Activated gamma-delta T cell (primary cell): ENCODE measurements at regions not wholly inside any gene's neighbourhood (a gene's known extent, or its start where the extent isn't known, plus 50 kb on each side); places are given as distances from the start of the nearest gene placed in this dataset.
"Not testable (repeated sequence)": the region's sequence is repeated elsewhere in the genome, so short reads cannot be mapped to it uniquely, and the experiment has no call there.

ENCODE experiments used
- DNase-seq: peaks from one replicate; lab custom pipeline; 2025; lab: John Stamatoyannopoulos, UW

DNA sequence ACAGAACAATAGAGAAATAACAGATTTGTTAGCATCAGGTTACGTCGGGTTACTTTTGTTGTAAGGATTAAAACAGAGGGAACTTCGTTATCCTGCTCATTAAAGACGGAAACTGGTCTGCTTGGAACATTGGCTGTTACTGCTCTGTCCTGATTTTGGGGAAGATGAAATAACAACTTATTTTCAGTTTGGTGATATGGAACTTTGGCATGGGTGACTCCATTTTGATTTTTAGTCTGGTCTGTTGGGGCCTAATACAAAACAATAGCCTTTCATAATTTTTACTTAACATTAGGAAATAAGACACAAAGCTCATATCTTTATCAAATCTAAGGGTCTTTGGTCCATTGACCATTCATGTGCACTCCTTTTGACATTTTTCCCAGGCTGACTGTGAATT, 220.5 kb upstream of the DUSP10 start:
- no peak for DNase-seq

DNA sequence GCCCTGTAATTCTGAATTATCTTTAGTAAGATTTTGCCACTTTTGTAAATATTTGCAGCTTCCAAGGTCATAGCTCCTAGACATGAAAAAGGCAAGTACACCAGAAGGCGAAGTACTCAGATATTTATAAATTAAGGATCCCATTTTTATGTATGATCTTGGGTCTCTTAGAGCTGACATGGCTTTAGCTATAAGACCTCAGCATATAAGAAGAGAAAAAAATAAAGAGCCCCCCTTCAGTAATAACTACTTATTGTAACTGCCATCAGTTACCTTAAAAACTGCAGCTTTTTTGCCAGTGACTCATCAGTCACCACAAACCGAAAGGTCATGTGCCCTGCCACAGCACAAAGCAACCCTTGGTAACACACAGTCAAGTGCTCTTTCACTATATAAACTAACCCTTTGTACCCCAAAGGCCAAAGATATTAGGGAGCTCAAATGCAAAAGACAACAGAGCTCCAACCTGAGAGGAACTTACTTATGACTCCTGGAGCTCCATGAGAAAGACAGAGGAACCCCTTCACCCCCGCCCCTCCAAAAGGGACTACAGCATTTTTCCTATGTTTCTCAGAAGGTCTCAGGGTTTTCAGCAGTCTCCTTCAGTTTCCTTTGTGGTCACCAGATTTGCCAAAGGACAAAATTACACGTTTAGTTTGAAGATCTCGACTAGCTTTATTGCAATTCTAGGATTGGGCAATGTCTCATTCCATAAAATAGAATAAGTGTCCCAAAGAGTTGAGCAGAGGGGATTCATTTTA, 219.8 kb upstream of the DUSP10 start:
- no peak for DNase-seq

DNA sequence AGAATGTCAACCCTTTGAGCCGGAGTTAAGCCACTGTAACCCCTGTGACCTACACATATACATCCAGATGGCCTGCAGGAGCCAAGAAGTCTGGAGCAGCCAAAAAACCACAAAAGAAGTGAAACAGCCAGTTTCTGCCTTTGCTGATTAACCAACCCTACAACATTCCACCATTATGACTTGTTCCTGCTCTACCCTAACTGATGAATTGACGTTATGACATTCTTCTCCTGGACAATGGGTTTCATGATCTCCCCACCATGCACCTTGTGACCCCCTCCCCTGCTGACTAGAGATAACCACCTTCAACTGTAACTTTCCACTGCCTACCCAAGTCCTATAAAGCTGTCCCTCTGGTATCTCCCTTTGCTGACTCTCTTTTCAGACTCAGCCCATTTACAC, 216.3 kb upstream of the DUSP10 start:
- not testable (repeated sequence) for DNase-seq

DNA sequence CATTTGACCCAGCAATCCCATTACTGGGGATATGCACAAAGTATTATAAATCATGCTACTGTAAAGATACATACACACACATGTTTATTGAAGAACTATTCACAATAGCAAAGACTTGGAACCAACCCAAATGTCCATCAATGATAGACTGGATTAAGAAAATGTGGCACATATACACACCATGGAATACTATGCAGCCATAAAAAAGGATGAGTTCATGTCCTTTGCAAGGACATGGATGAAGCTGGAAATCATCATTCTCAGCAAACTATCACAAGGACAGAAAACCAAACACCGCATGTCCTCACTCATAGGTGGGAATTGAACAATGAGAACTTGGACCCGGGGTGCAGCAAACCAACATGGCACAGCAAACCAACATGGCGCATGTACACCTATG, 215.5 kb upstream of the DUSP10 start:
- DNase-seq = not testable (repeated sequence)

DNA sequence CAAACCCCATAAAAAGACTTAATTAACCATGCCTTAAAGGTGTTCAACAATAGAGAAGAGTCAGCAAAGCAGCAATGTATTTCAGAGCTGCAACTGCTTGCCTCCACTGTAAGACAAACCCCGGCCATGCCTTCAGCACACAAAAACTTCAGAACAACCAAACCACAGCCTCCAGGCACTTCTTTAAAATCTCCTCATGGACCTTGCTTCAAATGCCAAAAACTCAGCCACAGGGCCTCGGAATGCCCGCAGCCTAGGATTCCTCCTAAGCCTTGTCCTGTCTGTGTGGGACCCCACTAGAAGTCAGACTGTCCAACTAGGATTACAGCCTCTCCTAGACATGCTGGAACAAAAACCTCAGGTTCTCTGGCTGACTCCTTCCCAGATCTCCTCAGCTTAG, 208.1 kb upstream of the DUSP10 start:
- DNase-seq = no peak

DNA sequence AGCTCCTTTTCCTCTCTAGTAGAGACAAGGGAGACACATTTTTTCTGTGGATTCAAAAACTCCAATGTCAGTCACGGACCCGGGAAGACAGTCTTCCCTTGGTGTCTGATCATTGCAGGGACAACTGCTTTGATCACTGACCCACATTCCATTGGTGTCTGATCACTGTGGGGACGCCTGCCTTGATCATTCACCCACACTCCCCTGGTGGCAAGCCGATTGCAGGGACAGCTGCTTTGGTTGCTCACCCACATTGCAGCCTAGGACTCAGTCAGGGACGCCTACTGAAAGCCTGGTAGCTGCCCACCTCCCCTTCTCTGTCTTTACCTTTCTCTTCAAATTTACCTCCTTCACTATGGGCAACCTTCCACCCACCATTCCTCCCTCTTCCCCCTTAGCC, 206.6 kb upstream of the DUSP10 start:
- no peak for DNase-seq

DNA sequence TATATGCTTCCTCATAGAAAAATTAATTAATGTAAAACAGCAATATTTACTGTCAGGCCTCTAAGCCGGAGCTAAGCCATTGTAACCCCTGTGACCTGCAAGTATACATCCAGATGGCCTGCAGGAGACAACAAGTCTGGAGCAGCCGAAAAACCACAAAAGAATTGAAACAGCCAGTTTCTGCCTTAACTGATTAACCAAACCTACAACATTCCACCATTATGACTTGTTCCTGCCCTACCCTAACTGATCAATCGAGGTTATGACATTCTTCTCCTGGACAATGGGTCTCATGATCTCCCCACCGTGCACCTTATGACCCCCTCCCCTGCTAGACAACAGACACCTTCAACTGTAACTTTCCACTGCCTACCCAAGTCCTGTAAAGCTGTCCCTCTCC, 205.8 kb upstream of the DUSP10 start:
- DNase-seq = no peak

DNA sequence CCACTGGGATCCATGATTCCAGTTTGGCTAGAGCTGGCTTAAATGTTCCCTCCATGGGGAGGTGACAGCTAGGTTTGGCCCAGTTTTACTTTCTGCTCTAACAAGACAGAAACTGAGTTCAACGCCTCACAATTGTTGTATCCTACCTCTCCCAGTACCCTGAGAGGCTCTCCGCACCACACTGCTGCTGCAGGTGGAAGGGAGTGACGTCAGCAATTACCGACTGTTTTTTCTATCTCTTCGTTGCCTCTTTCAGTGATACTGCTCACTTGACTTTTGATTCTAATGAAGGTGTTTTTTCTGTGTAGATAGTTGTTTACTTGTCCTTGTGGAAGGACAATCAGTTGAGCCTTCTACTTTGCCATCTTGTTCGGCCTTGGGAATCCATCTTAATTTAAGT, 204.9 kb upstream of the DUSP10 start:
- DNase-seq = no peak

DNA sequence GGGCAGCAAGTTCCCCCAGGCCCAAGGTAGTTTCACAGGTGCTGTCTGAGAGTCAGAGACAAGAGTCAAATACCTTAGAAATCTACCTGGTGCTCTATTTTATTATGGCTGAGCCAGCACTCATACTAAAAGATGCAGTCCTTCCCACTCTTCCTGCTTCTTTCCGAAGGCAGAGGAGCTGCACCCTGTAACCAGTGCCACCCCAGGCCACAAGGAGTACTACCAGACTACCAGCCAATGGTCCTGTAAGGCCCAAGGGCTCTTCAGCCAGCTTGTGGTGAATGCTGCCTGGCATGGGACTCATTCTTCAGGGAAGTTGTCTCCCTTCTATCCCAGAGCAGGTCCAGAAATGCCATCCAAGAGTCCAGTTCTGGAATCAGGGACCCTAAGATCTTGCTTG, 203.8 kb upstream of the DUSP10 start:
- DNase-seq = no peak

DNA sequence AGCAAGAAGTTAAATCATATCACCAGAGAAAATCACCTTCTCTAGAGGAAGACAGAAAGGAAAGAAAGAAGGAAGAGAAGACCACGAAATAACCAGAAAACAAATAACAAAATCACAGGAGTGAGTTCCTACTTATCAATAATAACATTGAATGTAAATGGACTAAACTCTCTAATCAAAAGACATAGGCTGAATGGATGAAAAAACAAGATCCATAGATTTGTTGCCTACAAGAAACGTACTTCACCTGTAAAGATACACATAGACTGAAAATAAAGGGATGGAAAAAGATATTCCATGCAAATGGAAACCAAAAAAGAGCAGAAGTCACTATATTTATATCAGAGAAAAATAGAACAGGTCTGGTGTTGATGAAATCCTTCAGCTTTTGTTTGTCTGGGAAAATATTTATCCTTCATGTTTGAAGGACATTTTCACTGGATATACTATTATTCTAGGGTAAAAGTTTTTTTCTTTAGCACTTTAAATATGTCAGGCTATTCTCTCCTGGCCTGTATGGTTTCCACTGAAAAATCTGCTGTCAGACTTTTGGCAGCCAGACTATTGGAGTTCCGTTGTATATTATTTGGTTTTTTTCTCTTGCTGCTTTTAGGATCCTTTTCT, 202.5 kb upstream of the DUSP10 start:
- DNase-seq = no peak

DNA sequence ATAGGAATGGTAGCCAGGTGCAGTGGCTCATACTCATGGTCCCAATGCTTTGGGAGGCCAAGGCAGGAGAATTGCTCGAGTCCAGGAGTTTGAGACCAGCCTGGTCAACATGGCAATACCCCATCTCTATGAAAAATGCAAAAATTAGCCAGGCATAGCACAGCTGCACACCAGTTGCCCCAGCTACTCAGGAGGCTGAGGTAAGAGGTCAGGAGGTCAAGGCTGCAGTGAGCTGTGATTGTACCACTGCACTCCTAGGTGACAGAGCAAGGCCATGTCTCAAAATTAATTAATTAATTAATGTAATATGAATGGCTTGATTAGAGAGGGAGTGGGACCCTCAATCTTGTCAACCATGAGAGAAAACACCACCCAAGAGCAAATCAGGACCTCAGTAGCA, 198.7 kb upstream of the DUSP10 start:
- no peak for DNase-seq

DNA sequence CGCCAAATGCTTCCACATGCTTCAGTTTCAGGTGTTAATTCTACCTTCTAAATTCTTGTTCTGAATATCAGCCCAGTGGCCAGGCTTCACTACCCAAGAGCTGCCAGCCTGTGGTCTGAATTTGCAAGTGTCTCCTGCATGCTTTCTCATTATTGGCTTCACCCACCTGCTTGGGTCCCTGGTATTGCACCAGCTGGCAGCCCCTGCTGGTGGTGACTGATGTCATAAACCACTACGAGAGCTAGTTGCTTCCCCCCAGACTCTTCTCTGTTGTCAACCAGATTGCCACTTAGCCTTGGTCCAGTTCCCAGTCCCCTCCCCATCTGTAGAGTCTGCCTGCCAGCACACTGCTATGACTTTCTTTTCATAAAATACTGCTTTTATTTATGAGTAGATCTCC, 197.7 kb upstream of the DUSP10 start:
- DNase-seq = no peak

DNA sequence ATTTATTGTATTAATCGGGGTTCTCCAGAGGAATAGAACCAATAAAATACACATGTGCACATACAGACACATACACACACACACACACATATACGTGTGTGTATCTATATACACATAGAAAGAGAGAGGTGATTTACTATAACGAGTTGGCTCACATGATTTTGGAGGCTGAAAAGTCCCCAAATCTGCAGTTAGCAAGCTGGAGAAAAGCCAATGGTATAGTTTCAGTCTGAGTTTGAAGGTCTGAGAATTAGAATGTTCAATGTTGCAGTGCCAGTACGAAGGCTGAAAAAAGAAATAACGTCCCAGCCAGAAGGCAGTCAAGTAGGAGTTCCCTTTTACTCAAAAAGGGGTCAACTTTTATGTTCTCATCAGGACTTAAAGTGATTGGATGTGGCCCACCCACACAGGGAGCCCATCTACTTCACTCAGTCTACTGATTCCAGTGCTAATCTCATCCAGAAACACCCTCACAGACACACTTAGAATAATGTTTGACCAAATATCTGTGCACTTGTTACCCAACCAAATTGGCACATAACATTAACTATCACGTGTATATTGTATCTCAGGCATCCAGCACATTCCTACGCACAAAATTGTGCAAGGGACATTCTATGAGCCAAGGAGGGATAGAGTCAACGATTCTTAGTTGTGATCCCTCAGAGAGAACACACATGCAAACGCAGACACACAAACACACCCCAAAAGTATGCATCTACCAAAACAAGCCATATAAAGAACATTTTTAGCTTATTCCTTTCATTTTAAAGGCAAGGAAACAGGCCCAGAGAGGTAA, 195.5 kb upstream of the DUSP10 start:
- no peak for DNase-seq

DNA sequence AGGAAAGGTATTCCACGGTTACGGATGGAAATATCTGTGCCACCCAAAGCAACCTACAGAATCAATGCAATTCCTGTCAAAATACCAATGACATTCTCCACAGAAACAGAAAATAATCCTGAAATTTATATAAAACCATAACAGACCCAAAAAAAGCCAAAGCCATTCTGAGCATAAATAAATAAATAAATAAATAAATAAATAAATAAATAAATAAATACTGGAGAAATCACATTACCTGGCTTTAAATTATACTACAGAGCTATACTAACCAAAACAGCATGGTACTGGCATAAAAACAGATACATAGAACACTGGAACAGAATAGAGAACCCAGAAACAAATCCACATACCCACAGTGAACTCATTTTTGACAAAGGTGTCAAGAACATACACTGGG, 191.9 kb upstream of the DUSP10 start:
- DNase-seq = no peak

DNA sequence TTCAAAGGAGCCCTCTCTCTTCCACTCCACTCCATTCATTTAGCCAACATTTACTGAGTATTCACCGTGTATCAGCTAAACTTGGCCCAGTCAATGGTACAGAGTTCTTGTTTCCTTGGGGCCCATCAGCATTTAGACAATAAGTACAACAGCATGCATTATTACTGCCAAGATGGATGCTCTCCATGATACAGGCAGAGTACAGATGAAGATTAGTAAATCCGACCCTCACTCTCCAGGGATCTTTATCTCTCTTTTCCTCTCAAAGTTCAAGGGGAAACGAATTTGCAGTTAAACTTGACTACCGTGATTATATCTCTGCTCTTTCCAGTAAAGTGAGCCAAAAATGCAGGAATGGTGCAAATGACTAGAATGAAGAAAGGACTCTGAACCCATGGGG, 184.6 kb upstream of the DUSP10 start:
- no peak for DNase-seq

DNA sequence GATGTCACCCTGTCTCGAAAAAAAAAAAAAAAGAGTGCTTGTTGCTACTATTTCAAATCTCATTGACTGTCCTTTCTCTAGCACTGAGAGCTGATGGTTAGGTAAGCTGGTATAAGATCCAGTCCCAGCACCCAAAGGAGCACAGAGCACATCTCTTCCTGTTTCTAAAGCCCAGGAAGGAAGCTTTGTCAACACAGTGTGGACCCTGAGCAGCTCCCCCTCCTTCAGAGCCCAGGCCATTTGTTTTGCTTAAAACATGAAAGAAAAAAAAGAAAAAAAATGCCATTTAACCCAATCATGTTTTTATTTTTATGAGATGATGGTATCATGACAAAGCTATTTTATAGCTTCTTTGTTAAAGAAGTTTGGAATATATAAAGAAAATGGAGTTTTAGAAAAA, 184.1 kb upstream of the DUSP10 start:
- DNase-seq = no peak

DNA sequence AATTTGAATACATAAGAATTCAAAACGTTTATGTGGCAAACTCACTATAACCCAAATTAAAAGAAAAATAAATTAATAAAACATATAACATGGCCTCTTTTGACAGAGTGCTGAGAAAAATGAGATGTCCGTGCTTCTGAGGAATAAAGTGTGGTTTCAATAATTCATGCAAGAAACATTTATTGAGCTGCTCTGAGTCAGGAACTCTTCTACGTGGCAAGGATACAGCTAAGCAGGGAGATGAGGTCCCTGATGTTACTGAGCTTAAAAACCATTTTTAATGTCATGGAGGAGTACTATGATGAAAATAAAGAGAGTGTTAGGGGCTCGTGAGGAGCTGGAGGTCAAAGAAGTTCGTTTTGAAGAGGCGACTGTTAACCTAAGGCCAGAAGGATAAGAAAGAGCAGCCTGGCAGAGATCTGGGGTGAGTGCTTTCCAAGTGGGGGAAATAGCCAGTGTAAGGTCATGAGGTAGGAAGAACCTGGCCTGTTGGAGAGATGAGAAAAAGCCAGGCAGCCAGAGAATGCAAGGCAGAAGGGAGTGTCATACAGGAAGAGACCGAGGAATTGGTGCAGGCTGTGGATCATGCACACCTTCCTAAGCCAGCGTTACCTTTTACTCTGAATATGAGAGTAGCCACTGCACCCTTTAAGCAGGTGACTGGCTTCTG, 182.2 kb upstream of the DUSP10 start:
- DNase-seq = no peak

DNA sequence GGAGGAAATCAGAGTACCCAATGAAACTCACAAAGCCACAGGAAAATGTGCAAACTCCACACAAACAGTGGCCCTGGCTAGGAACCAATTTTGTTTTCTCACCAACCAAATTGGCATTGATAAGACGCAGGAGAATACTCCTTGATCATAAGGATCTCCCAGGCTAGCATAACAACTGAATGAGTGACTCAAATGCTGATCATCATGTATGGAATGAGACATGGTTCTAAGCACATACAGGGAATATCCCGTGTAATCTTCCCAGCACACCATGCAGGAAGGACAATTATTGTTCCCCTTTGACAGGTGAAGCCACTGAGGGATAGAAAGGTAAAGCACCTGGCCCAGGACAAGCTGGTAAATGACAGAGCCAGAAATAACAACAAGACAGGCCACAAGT, 180.0 kb upstream of the DUSP10 start:
- no peak for DNase-seq

DNA sequence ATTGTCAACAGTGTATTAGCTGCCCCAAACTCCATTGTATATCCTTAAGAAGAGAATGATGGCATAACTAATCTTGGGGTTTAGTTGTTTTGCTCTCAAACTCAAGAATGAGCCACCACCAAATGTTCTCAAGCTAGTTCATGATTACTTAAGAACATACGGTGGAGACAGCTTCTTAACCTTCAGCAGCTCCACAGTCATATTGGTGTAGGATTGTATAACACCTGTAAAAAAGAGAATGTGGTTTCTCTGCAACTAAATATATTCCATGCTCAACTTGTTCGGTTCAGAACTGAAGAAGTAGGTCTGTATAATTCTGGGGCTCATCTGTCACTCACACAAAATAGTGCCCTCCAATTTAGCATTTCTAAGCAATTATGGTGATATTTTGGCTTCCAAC, 177.9 kb upstream of the DUSP10 start:
- no peak for DNase-seq

DNA sequence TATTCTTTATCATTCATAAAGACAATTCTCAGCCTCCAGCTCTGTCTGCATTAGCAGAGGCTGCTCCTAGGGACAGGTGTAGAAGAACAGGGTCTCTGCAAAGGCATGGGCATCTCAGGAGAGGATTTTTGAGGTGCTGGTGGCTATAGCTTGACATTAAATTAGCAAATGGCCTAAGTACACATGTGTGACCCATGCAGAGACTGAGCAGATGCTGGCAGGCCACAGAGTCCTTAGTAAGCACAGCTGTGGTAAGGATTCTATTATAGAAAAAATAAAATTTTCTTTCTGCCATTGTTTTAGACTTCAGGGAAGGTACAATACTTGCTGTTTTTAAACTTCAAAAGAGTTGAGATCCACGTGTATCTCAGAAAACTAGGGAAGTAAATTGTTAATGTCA, 177.5 kb upstream of the DUSP10 start:
- DNase-seq = no peak

DNA sequence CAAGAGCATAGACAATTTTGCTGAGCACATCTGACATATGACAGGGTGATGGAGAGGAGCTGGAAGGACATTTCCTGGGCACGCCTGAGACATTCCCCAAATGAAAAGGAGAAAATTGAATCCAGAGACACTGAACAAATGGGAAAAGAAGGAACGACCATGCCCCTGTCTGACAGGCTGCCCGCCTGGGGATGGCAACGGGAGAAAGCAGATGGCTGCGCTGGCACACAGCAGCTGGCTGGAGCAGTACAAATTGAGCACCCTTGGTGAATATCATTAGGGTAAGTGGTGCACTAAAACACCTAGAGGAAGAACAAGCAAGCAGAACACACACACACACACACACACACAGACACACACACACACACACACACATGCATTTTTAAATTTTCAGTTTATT, 174.3 kb upstream of the DUSP10 start:
- no peak for DNase-seq

DNA sequence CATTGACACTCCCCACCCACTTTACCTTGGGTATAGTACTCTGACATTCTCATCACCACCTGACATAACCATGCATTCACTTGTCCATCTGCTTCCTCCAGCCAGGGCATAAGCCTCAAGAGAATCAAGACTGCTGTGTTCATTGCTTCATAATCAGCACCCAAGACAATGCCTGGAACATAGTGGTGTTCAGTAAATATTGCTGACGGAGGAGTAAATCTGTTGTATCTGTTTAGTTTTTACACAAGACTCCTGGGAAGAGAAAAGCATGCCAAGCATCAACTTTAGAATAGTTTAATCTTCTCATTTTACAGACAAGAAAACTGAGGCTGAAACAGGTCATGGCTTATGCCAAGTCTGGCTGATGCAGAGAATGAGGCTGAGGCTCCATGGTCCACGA, 173.9 kb upstream of the DUSP10 start:
- DNase-seq = no peak
